ENCODE measurements at regions not wholly inside any gene's neighbourhood (a gene's known extent, or its start where the extent isn't known, plus 50 kb on each side); places are given as distances from the start of the nearest gene placed in this dataset.
A peak's percentile ranks its signal among the peaks of the same experiment; 100 is the strongest.

GRCh38 chr14:80271389-80271788 lies 60.1 kb upstream of the DIO2 start:
- FAIRE-seq (no peak), DNase-seq (ENCODE audit: low read depth) (peak; percentile 9)
- Histone ChIP-seq H3K4me3 (ENCODE audit: low read depth, low read length) (no peak overlapping the region), H3K36me3 (ENCODE audit: control insufficient read depth, insufficient read depth, low read length) (no peaks in the 10 kb centered on the region), H3K27me3 (ENCODE audit: control insufficient read depth, insufficient read depth, low read length) (no peaks in the 10 kb centered on the region)
- no peak for TF ChIP-seq CTCF (IDR thresholded peaks at IDR 0.05; ENCODE audit: insufficient read depth, low read length, severe bottlenecking)

- Histone ChIP-seq H3K36me3 (ENCODE audit: control insufficient read depth, insufficient read depth, low read length) (no peaks in the 10 kb centered on the region), H3K4me3 (ENCODE audit: low read depth, low read length) (no peak overlapping the region), H3K27me3 (ENCODE audit: control insufficient read depth, insufficient read depth, low read length) (no peaks in the 10 kb centered on the region)
- DNase-seq (ENCODE audit: low read depth) = peak; percentile 40
- FAIRE-seq = no peak
- TF ChIP-seq CTCF (IDR thresholded peaks at IDR 0.05; ENCODE audit: insufficient read depth, low read length, severe bottlenecking) = no peak
Observed at GRCh38 chr14:80269353-80269925, 58.1 kb upstream of the DIO2 start.

- TF ChIP-seq CTCF (IDR thresholded peaks at IDR 0.05; ENCODE audit: insufficient read depth, low read length, severe bottlenecking) = no peak
- no peak for FAIRE-seq
- no peak for DNase-seq (ENCODE audit: low read depth)
- no peaks in the 10 kb centered on the region for H3K36me3 ChIP-seq (ENCODE audit: control insufficient read depth, insufficient read depth, low read length)
- no peaks in the 10 kb centered on the region for H3K27me3 ChIP-seq (ENCODE audit: control insufficient read depth, insufficient read depth, low read length)
- H3K4me3 ChIP-seq (ENCODE audit: low read depth, low read length) = no peak overlapping the region
Observed at GRCh38 chr14:80266930-80267329, 55.6 kb upstream of the DIO2 start.

- no peak for TF ChIP-seq CTCF (IDR thresholded peaks at IDR 0.05; ENCODE audit: insufficient read depth, low read length, severe bottlenecking)
- H3K36me3 ChIP-seq (ENCODE audit: control insufficient read depth, insufficient read depth, low read length) = no peaks in the 10 kb centered on the region
- H3K27me3 ChIP-seq (ENCODE audit: control insufficient read depth, insufficient read depth, low read length) = no peaks in the 10 kb centered on the region
- DNase-seq (ENCODE audit: low read depth) (no peak), FAIRE-seq (no peak)
- H3K4me3 ChIP-seq (ENCODE audit: low read depth, low read length) = no peak overlapping the region
Observed at GRCh38 chr14:80264702-80265101, 53.4 kb upstream of the DIO2 start.

Data from bronchial epithelial cell (primary cell).